Heart right ventricle (tissue), 16 donors: ENCODE measurements at regions not wholly inside any gene's neighbourhood (a gene's known extent, or its start where the extent isn't known, plus 50 kb on each side); places are given as distances from the start of the nearest gene placed in this dataset.

Experiments used
- ATAC-seq, 8 donors: fragments of 200-7000 bp; cut with Tn5 transposase; one replicate each; pipeline ENCODE4 v1.9.1; 2020; ENCODE audit warnings: mild to moderate bottlenecking in 8 of 8, moderate library complexity in 8 of 8, moderate number of reproducible peaks in 1 of 8
- DNase-seq, 2 donors: peaks; one replicate each; pipeline ENCODE4 v3.0.0-alpha.2; 2020
- H3K27ac ChIP-seq, 10 donors: fragments of 200-600 bp; sonication (generic) in 2 of 10; one replicate each; pipeline versions ENCODE4 v1.5.0 to v1.8.0; 2020 to 2022; ENCODE audit warnings: mild to moderate bottlenecking in 3 of 10
- H3K27me3 ChIP-seq, 7 donors: fragments of 200-600 bp; one replicate each; pipeline ENCODE4 v1.8.0; 2021 to 2022; ENCODE audit warnings: mild to moderate bottlenecking in 2 of 7
- H3K36me3 ChIP-seq, 9 donors: fragments of 200-600 bp; sonication (generic) in 1 of 9; one replicate each; pipeline versions ENCODE4 v1.5.0 to v1.8.0; 2020 to 2022; ENCODE audit warnings: mild to moderate bottlenecking in 2 of 9
- H3K4me1 ChIP-seq, 9 donors: fragments of 200-600 bp; sonication (generic) in 1 of 9; one replicate each; pipeline versions ENCODE4 v1.5.0 to v1.8.0; 2020 to 2022; ENCODE audit warnings: mild to moderate bottlenecking in 4 of 9
- H3K4me3 ChIP-seq, 10 donors: fragments of 200-600 bp; sonication (generic) in 2 of 10; one replicate each; pipeline versions ENCODE4 v1.5.0 to v1.8.0; 2020 to 2022; ENCODE audit warnings: mild to moderate bottlenecking in 7 of 10, moderate library complexity in 2 of 10
- H3K9me3 ChIP-seq, 11 donors: fragments of 200-600 bp in 10 of 11; sonication (generic) in 2 of 11; one replicate each; pipeline versions ENCODE4 v1.5.0 to v1.8.0; 2013 to 2022; ENCODE audit warnings: mild to moderate bottlenecking in 2 of 11, control low read depth in 1 of 11, moderate library complexity in 1 of 11
- WGBS, 2 donors: extraction: QIAGEN DNeasy Blood & Tissue Kit; methylation state at CpG; one replicate each; pipeline ENCODE4 v1.1.7; 2013; ENCODE audit warnings: inconsistent platforms in 1 of 2; 5-methylcytosine and 5-hydroxymethylcytosine counted together
- intact Hi-C, 10 donors: fragments of 100-400 bp; cut with DNase I; formaldehyde crosslinking; loops; one replicate each; pipeline versions ENCODE4 v1.11.1 to v1.14.2; 2022
- TF ChIP-seq, protein P1 (sequence below), 9 donors: fragments of 200-600 bp; sonication (generic) in 2 of 9; IDR thresholded peaks; one replicate each; pipeline versions ENCODE4 v1.5.0 to v1.8.0; 2021 to 2022; ENCODE audit warnings: antibody characterized with exemption in 9 of 9, mild to moderate bottlenecking in 5 of 9, moderate library complexity in 1 of 9
- donor health status: Arrhythmogenic right ventricular cardiomyopathy.
- donor health status: ischemic (EF 13 %, LVEDD 7.1; RV severe dilation, severe dysfunction).
- donor health status: healthy with polysubstance abuse.
- donor health status: DM: no; HTN: yes; CAD: no.
- donor health status: DM: no; HTN: no; CAD: no.
- donor health status: ischemic (EF 25% LVEDD 6.9; RV normal size, moderate dysfunction).
- donor health status: ischemic (EF 25% LVEDD 5.7; RV mildly dilated, moderate dysfunction).
- donor health status: healthy.
- donor health status: DM: yes; HTN: yes; CAD: no.
- donor health status: Ischemic cardiomyopathy.
- donor health status: ischemic (EF 35%, LVEDD 5.7; RV mildly dilated, moderate dysfunction).
- donor health status: nonischemic (EF 11% LVEDD 7.7; RV severe dilation, severe dysfunction).
- donor health status: DM: yes; HTN: yes; CAD: no.
- donor health status: PGD.
- donor health status: ischemic (EF 29% LVEDD 5.4; RV normal size, mild dysfunction).
- donor health status: nonischemic (EF 23%, LVEDD 6.1; RV moderate dilation, normal function).

DNA sequence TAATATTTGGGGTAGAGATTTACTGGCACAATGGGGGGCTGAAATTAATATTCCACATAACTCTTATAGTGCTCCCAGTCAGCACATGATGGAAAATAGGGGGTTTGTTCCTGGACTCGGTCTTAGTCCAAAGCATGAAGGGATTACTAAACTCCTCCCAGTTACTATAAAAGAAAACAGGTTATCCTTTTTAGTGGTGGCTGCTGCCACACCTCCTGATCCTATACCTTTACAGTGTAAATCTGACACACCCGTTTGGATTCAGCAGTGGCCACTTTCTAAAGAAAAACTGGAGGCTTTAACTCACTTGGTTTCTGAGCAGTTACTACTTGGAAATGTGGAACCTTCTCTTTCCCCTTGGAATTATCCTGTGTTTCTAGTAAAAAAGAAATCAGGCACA is 572.9 kb upstream of the PTGER4 start:
- intact Hi-C loops: loop anchor here in 1 of 10 donors (5.0 kb wide), 1 partner anchor 150 kb away; no protein-coding TSS in a partner anchor
- Histone ChIP-seq H3K4me1 (peaks cover 0 to 19% (median 0%) of the 10 kb centered on the region in 9 donors), H3K9me3 (peaks cover 0 to 13% (median 0%) of the 10 kb centered on the region in 11 donors), H3K27ac (no peak overlapping the region), H3K36me3 (no peaks in the 10 kb centered on the region), H3K4me3 (no peak overlapping the region), H3K27me3 (no peaks in the 10 kb centered on the region)
- ATAC-seq: no peak
- TF ChIP-seq, protein P1, sequence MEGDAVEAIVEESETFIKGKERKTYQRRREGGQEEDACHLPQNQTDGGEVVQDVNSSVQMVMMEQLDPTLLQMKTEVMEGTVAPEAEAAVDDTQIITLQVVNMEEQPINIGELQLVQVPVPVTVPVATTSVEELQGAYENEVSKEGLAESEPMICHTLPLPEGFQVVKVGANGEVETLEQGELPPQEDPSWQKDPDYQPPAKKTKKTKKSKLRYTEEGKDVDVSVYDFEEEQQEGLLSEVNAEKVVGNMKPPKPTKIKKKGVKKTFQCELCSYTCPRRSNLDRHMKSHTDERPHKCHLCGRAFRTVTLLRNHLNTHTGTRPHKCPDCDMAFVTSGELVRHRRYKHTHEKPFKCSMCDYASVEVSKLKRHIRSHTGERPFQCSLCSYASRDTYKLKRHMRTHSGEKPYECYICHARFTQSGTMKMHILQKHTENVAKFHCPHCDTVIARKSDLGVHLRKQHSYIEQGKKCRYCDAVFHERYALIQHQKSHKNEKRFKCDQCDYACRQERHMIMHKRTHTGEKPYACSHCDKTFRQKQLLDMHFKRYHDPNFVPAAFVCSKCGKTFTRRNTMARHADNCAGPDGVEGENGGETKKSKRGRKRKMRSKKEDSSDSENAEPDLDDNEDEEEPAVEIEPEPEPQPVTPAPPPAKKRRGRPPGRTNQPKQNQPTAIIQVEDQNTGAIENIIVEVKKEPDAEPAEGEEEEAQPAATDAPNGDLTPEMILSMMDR (IDR thresholded peaks at IDR 0.05): no peak
- no peak for DNase-seq
- WGBS, 2 donors: 68 to 86% methylated on average over 2 of the region's 2 CpGs

DNA sequence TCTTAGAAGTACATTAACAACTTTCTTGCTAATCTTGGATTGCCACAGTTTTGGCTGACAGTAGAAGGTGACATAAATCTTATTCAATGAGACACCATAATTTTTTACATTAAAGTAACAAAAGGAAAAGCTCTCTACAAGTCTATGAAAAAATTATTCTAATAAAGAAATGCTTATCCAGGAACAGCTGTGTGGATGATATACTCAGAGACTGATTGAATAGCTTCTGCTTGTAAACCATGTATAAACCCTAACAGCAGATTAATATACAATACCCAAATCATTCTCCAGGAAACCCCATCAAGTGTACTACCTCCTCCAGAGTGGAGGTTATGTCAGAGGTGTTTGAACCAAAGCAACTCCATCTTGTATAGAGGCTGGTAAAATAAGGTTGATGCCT is 581.4 kb upstream of the PTGER4 start:
- no peaks in the 10 kb centered on the region for H3K27me3 ChIP-seq
- no peaks in the 10 kb centered on the region for H3K4me1 ChIP-seq
- ATAC-seq: no peak
- no peak for DNase-seq
- no peak overlapping the region for H3K27ac ChIP-seq
- H3K36me3 ChIP-seq: no peaks in the 10 kb centered on the region
- H3K9me3 ChIP-seq: peaks cover 0 to 3% (median 0%) of the 10 kb centered on the region in 11 donors
- TF ChIP-seq, protein P1 (IDR thresholded peaks at IDR 0.05): no peak
- H3K4me3 ChIP-seq: no peak overlapping the region
- intact Hi-C loops: no loop called here

DNA sequence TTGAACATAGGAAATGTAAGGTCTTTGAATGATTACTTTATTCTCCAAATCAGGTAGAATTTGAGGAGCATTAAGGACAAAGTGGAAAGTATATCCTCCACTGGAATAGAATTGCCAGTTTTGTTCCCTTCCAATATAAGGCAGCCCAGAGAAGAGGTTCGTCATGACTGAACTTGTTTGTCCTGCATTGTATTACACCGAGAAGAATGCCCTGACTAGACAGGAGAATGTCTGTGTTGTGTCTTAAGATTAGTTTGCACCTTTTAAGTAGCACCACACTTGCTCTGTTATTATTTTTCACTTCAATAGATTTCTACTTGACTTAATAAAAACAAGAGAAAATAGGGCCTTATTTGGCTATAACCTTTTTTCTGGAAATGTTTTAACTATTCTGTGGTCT is 586.2 kb upstream of the PTGER4 start:
- no peak overlapping the region for H3K4me3 ChIP-seq
- H3K9me3 ChIP-seq: peaks cover 0 to 42% (median 11%) of the 10 kb centered on the region in 11 donors
- no peaks in the 10 kb centered on the region for H3K36me3 ChIP-seq
- H3K27ac ChIP-seq: no peak overlapping the region
- intact Hi-C loops: no loop called here
- ATAC-seq (no peak), DNase-seq (no peak)
- TF ChIP-seq, protein P1 (IDR thresholded peaks at IDR 0.05): no peak
- H3K27me3 ChIP-seq: no peaks in the 10 kb centered on the region
- 79% methylated on average over 2 of the region's 2 CpGs for WGBS, 2 donors
- H3K4me1 ChIP-seq: no peaks in the 10 kb centered on the region

DNA sequence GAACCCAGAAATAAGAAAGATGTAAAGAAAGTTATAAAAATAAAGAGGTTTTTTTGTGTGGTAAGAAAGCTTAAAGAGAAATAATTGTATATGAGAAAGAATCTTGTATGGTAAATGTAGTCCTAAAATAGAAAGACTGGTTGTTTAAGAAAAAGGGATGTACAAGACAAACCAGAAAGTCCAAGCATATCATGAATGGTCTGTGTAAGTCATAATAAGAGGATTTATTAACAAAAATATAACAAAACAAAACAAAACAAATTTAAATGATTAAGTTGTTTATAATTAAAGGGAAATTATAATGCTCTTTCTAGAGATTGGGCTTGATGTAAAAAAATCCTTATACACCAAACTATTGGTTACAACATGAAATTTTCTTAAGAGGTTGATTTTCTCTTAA is 590.4 kb upstream of the PTGER4 start:
- Histone ChIP-seq H3K36me3 (no peaks in the 10 kb centered on the region), H3K9me3 (peaks cover 0 to 58% (median 11%) of the 10 kb centered on the region in 11 donors), H3K4me3 (no peak overlapping the region), H3K27ac (no peak overlapping the region), H3K27me3 (no peaks in the 10 kb centered on the region), H3K4me1 (no peaks in the 10 kb centered on the region)
- TF ChIP-seq, protein P1 (IDR thresholded peaks at IDR 0.05): no peak
- intact Hi-C loops: no loop called here
- DNase-seq (no peak), ATAC-seq (no peak)

DNA sequence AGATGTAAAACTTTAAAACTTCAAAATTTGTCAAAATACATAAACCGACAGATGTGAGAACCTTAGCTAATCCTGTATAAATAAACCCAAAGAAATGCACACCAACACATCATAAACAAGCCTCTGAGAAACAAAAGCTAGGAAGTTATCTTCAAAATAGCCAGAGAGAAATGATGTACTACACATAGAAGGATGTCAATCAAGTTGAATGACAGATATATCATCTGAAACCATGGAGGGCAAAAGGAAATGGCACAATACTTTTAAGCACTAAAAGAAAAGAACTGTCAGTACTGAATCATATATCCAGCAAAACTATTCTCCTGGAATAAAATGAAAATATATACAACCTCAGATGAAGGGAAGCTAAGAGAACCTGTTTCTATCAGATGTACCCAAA is 595.1 kb upstream of the PTGER4 start:
- 65 to 97% methylated on average over 1 of the region's 1 CpG for WGBS, 2 donors
- Histone ChIP-seq H3K4me3 (no peak overlapping the region), H3K36me3 (no peaks in the 10 kb centered on the region)

More for the DNA sequence above, 595.1 kb upstream of the PTGER4 start:
- Histone ChIP-seq H3K4me1 (no peaks in the 10 kb centered on the region), H3K9me3 (peaks cover 0 to 26% (median 0%) of the 10 kb centered on the region in 11 donors), H3K27ac (no peak overlapping the region), H3K27me3 (no peaks in the 10 kb centered on the region)
- DNase-seq: no peak
- no peak for ATAC-seq
- intact Hi-C loops: no loop called here
- TF ChIP-seq, protein P1 (IDR thresholded peaks at IDR 0.05): no peak
